Neural cell (in vitro differentiated cells): ENCODE measurements at regions not wholly inside any gene's neighbourhood (a gene's known extent, or its start where the extent isn't known, plus 50 kb on each side); places are given as distances from the start of the nearest gene placed in this dataset.

ENCODE experiments used
- H2AFZ ChIP-seq: fragments of 200-600, 300-800 bp; sonication (generic), shearing (Covaris generic); 2 replicates; pipeline ENCODE4 v1.6.0; 2014; ENCODE audit warnings: low read depth, mild to moderate bottlenecking, antibody characterized with exemption, low read length, moderate library complexity
- H3F3A ChIP-seq: fragments of 200-600 bp; shearing (Covaris generic); 2 replicates; pipeline ENCODE4 v1.6.1; 2016; ENCODE audit warnings: mild to moderate bottlenecking, moderate library complexity, mixed read lengths, antibody characterized with exemption, low read length; ENCODE audit not compliant: insufficient read depth, poor library complexity, severe bottlenecking
- H3K27ac ChIP-seq: fragments of 200-600, 300-800 bp; sonication (generic), shearing (Covaris generic); 2 replicates; pipeline ENCODE4 v1.5.1; 2014; ENCODE audit warnings: mild to moderate bottlenecking, low read length, moderate library complexity
- H3K27me3 ChIP-seq: fragments of 300-800, 200-600 bp; sonication (generic), shearing (Covaris generic); 2 replicates; pipeline ENCODE4 v1.6.0; 2014; ENCODE audit warnings: mild to moderate bottlenecking, low read depth, low read length, moderate library complexity; ENCODE audit not compliant: insufficient read depth
- H3K36me3 ChIP-seq: fragments of 300-800, 200-600 bp; sonication (generic), shearing (Covaris generic); 2 replicates; pipeline ENCODE4 v1.5.1; 2014; ENCODE audit warnings: mild to moderate bottlenecking, antibody characterized with exemption, low read length, moderate library complexity; ENCODE audit not compliant: insufficient read depth
- H3K4me2 ChIP-seq: fragments of 300-800, 200-600 bp; sonication (generic), shearing (Covaris generic); 2 replicates; pipeline ENCODE4 v1.6.0; 2014; ENCODE audit warnings: mild to moderate bottlenecking, low read length
- H3K4me3 ChIP-seq: fragments of 300-800, 200-600 bp; sonication (generic), shearing (Covaris generic); 2 replicates; pipeline ENCODE4 v1.5.1; 2014; ENCODE audit warnings: mild to moderate bottlenecking, low read length, moderate library complexity
- H3K79me2 ChIP-seq: fragments of 200-600 bp; shearing (Covaris generic); replicated peaks from 2 replicates; pipeline ENCODE4 v1.6.0; 2014; ENCODE audit warnings: mild to moderate bottlenecking, low read length, moderate library complexity; ENCODE audit not compliant: insufficient read depth
- H3K9ac ChIP-seq: fragments of 300-800, 200-600 bp; sonication (generic), shearing (Covaris generic); 2 replicates; pipeline ENCODE4 v1.6.1; 2016; ENCODE audit warnings: mild to moderate bottlenecking, low read length, mixed read lengths
- H3K9me2 ChIP-seq: fragments of 200-600 bp; shearing (Covaris generic); 2 replicates; pipeline ENCODE4 v1.6.1; 2016; ENCODE audit warnings: mild to moderate bottlenecking, low read length, mixed read lengths; ENCODE audit not compliant: insufficient read depth
- H3K9me3 ChIP-seq: fragments of 200-600, 300-800 bp; sonication (generic), shearing (Covaris generic); 2 replicates; pipeline ENCODE4 v1.6.1; 2016; ENCODE audit warnings: mild to moderate bottlenecking, mixed run types, low read length, moderate library complexity, mixed read lengths
- H4K20me1 ChIP-seq: fragments of 200-600 bp; shearing (Covaris generic); 2 replicates; pipeline ENCODE4 v1.6.1; 2016; ENCODE audit warnings: mild to moderate bottlenecking, mixed run types; ENCODE audit not compliant: insufficient read depth
- CTCF ChIP-seq: fragments of 450-650 bp; IDR thresholded peaks from 2 replicates; pipeline ENCODE4 v1.5.1; 2014; ENCODE audit warnings: antibody characterized with exemption, mild to moderate bottlenecking, moderate library complexity; ENCODE audit not compliant: poor library complexity, severe bottlenecking
- EP300 ChIP-seq: fragments of 450-650 bp; conservative IDR thresholded peaks from 2 replicates; pipeline ENCODE4 v1.6.1; 2014; ENCODE audit warnings: antibody characterized with exemption, mild to moderate bottlenecking, moderate library complexity; ENCODE audit not compliant: poor library complexity, severe bottlenecking
- EZH2 ChIP-seq: fragments of 200-600, 300-800 bp; shearing (Covaris generic), sonication (generic); IDR thresholded peaks from 2 replicates; pipeline ENCODE4 v1.6.1; 2014; ENCODE audit warnings: antibody characterized with exemption, low read length, borderline replicate concordance, mild to moderate bottlenecking; ENCODE audit not compliant: insufficient read depth, poor library complexity, severe bottlenecking
- MXI1 ChIP-seq: fragments of 450-650 bp; conservative IDR thresholded peaks from 2 replicates; pipeline ENCODE4 v1.6.1; 2014; ENCODE audit warnings: antibody characterized with exemption, mild to moderate bottlenecking; ENCODE audit not compliant: poor library complexity, severe bottlenecking
- POLR2AphosphoS5 ChIP-seq: IDR thresholded peaks from 2 replicates; pipeline ENCODE4 v1.6.1; 2012
- RAD21 ChIP-seq: fragments of 450-650 bp; conservative IDR thresholded peaks from 2 replicates; pipeline ENCODE4 v1.6.1; 2014; ENCODE audit warnings: antibody characterized with exemption, mild to moderate bottlenecking, moderate library complexity
- REST ChIP-seq: IDR thresholded peaks from 2 replicates; pipeline ENCODE4 v1.6.1; 2012; ENCODE audit warnings: borderline replicate concordance
- SMC3 ChIP-seq: fragments of 450-650 bp; conservative IDR thresholded peaks from 2 replicates; pipeline ENCODE4 v1.6.1; 2014; ENCODE audit warnings: antibody characterized with exemption, mild to moderate bottlenecking, moderate library complexity; ENCODE audit not compliant: poor library complexity
- TAF1 ChIP-seq: IDR thresholded peaks from 2 replicates; pipeline ENCODE4 v1.6.1; 2012; ENCODE audit warnings: low read depth

GRCh38 chr18:67211646-67212045 lies 304.9 kb downstream of the DSEL start:
- Histone ChIP-seq H2AFZ (no peak overlapping the region), H3K27me3 (no peaks in the 10 kb centered on the region), H3K4me3 (no peak overlapping the region), H3K79me2 (no peaks in the 10 kb centered on the region), H3K9me3 (no peaks in the 10 kb centered on the region), H3K9ac (no peak overlapping the region), H3F3A (no peaks in the 10 kb centered on the region), H3K4me2 (no peak overlapping the region), H3K9me2 (no peaks in the 10 kb centered on the region), H3K27ac (no peak overlapping the region), H3K36me3 (no peaks in the 10 kb centered on the region), H4K20me1 (no peaks in the 10 kb centered on the region)
- no peak for TF ChIP-seq POLR2AphosphoS5
- TF ChIP-seq SMC3 = no peak
- TF ChIP-seq TAF1 = no peak
- TF ChIP-seq REST = no peak
- no peak for TF ChIP-seq MXI1
- no peak for TF ChIP-seq EZH2
- no peak for TF ChIP-seq EP300
- TF ChIP-seq CTCF = no peak
- TF ChIP-seq RAD21 = no peak

- H3K79me2 ChIP-seq = no peaks in the 10 kb centered on the region
- no peaks in the 10 kb centered on the region for H4K20me1 ChIP-seq
- no peak overlapping the region for H2AFZ ChIP-seq
- H3K9ac ChIP-seq = no peak overlapping the region
- H3K36me3 ChIP-seq = no peaks in the 10 kb centered on the region
- no peaks in the 10 kb centered on the region for H3K9me3 ChIP-seq
- no peak overlapping the region for H3K4me2 ChIP-seq
- no peak for TF ChIP-seq EP300
- TF ChIP-seq EZH2 = no peak
- no peak for TF ChIP-seq RAD21
- TF ChIP-seq POLR2AphosphoS5 = no peak
- no peak for TF ChIP-seq SMC3
- TF ChIP-seq REST = no peak
- no peak for TF ChIP-seq MXI1
- TF ChIP-seq CTCF = no peak
- no peak for TF ChIP-seq TAF1
- no peaks in the 10 kb centered on the region for H3K27me3 ChIP-seq
- no peaks in the 10 kb centered on the region for H3K9me2 ChIP-seq
- H3F3A ChIP-seq = no peaks in the 10 kb centered on the region
- H3K4me3 ChIP-seq = no peak overlapping the region
- H3K27ac ChIP-seq = no peak overlapping the region
Observed at GRCh38 chr18:67200665-67201064, 315.9 kb downstream of the DSEL start.
